DOHH2 (cell line): ENCODE measurements at regions not wholly inside any gene's neighbourhood (a gene's known extent, or its start where the extent isn't known, plus 50 kb on each side); places are given as distances from the start of the nearest gene placed in this dataset.

Experiments used
- CTCF ChIP-seq: fragments of 200-600 bp; sonication (generic); IDR thresholded peaks from one replicate; pipeline ENCODE4 v1.5.1; 2014; ENCODE audit warnings: antibody characterized with exemption, mild to moderate bottlenecking, low read depth, low read length; ENCODE audit not compliant: poor library complexity, severe bottlenecking
- EZH2phosphoT487 ChIP-seq: fragments of 200-600 bp; sonication (generic); IDR thresholded peaks from 2 replicates; pipeline ENCODE4 v1.6.1; 2017; ENCODE audit warnings: borderline replicate concordance, mild to moderate bottlenecking, antibody characterized with exemption, low read length, moderate library complexity, mixed read lengths

- TF ChIP-seq CTCF (no peak), EZH2phosphoT487 (no peak)
Observed at GRCh38 chr4:145316897-145317574, 136.6 kb upstream of the OTUD4 start.
